ENCODE measurements at regions not wholly inside any gene's neighbourhood (a gene's known extent, or its start where the extent isn't known, plus 50 kb on each side); places are given as distances from the start of the nearest gene placed in this dataset.

DNA sequence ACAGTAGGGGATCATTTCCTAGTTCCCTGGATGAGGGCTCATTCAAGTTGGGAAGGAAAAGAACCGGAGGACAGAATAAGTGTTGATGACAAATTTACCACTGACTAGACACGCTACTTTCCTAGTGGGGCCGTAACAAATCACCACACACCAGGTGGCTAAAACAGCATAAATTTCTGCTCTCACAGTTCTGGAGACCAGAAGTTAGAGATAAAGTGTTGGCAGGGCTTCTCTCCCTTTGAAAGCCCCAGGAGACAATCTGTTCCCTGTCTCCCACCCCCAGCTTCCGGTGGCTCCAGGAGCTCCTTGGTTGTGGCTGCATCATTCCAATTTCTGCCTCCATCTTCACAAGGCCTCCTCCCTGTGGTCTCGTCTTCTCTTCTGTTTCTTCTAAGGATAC is 65.4 kb upstream of the ARGLU1 start:
- no peaks in the 10 kb centered on the region for H3K9me3 ChIP-seq (replicated peaks; ENCODE audit: control insufficient read depth, insufficient read depth, low read length)
- no peak overlapping the region for H3K4me2 ChIP-seq (ENCODE audit: insufficient read depth, low read length)
- FAIRE-seq (no peak), DNase-seq (ENCODE audit: low read depth, low spot score) (no peak)
- POLR2A ChIA-PET = no interaction called here
- BruUV-seq (replicated peaks) = no TSS peak
- H3K79me2 ChIP-seq (ENCODE audit: control insufficient read depth, insufficient read depth, low read length) = no peaks in the 10 kb centered on the region
- intact Hi-C loops (cut with micrococcal nuclease) (no loop called here), dilution Hi-C loops (cut with MboI; ENCODE audit: extremely low pct_ligation_motif_present, low sequenced_read_pairs) (no loop called here)
- CTCF ChIA-PET = interaction anchor here (2.5 kb wide), 1 partner anchor 13 kb away, joined by 7 read pairs; no protein-coding TSS in a partner anchor
- H3K27me3 ChIP-seq (ENCODE audit: control insufficient read depth in 2 of 2, insufficient read depth in 2 of 2, low read length in 2 of 2) = peaks cover 0 to 4% of the 10 kb centered on the region in 2 experiments
- no peaks in the 10 kb centered on the region for H3K36me3 ChIP-seq (ENCODE audit: control insufficient read depth in 2 of 2, extremely low read depth in 1 of 2, insufficient read depth in 2 of 2, low read length in 2 of 2)
- H3K4me1 ChIP-seq (ENCODE audit: control insufficient read depth, extremely low read depth, insufficient read depth, low read length) = no peaks in the 10 kb centered on the region
- no peaks in the 10 kb centered on the region for H4K20me1 ChIP-seq (replicated peaks; ENCODE audit: control insufficient read depth, extremely low read depth, insufficient read depth, low read length)
- no peak overlapping the region for H3K27ac ChIP-seq (ENCODE audit: insufficient read depth, low read depth, low read length)
- no peaks in the 10 kb centered on the region for H3K9me1 ChIP-seq (replicated peaks; ENCODE audit: control insufficient read depth, extremely low read depth, insufficient read depth, low read length)
- no peak overlapping the region for H3K9ac ChIP-seq (replicated peaks; ENCODE audit: extremely low read depth, insufficient read depth, low read length)
- no peak overlapping the region for H3K4me3 ChIP-seq (replicated peaks in 1 of 3; ENCODE audit: insufficient read depth in 1 of 3, low read depth in 1 of 3, low read length in 3 of 3)
- no peak for TF ChIP-seq JUN (IDR thresholded peaks at IDR 0.05; ENCODE audit: borderline replicate concordance, insufficient read depth, insufficient read length, low read depth)
- no peak for TF ChIP-seq GATA2 (IDR thresholded peaks at IDR 0.05; ENCODE audit: insufficient read depth, insufficient read length, low read depth, low read length)
- TF ChIP-seq POLR2AphosphoS5 (IDR thresholded peaks at IDR 0.05; ENCODE audit: insufficient read depth, low read depth, low read length) = no peak
- no peak for TF ChIP-seq EZH2 (IDR thresholded peaks at IDR 0.05; ENCODE audit: borderline replicate concordance, low read depth, low read length, severe bottlenecking)
- no peak for TF ChIP-seq FOS (IDR thresholded peaks at IDR 0.05; ENCODE audit: borderline replicate concordance, insufficient read depth, low read length)
- TF ChIP-seq POLR2A (IDR thresholded peaks at IDR 0.05; ENCODE audit: low read depth, low read length) = no peak
- no peak for TF ChIP-seq CTCF (IDR thresholded peaks at IDR 0.05; ENCODE audit: extremely low read depth in 1 of 2, insufficient read depth in 1 of 2, low read depth in 1 of 2, low read length in 2 of 2)
- TF ChIP-seq MAX (IDR thresholded peaks at IDR 0.05; ENCODE audit: insufficient read depth, insufficient read length) = no peak
- no peak for TF ChIP-seq MYC (IDR thresholded peaks at IDR 0.05; ENCODE audit: low read depth, low read length)
- no peak overlapping the region for H2AFZ ChIP-seq (ENCODE audit: low read depth, low read length)
